IMR-90 (cell line): ENCODE measurements at regions not wholly inside any gene's neighbourhood (a gene's known extent, or its start where the extent isn't known, plus 50 kb on each side); places are given as distances from the start of the nearest gene placed in this dataset.

Experiments
- ATAC-seq: fragments of 200-7000 bp; cut with Tn5 transposase; 2 replicates; pipeline ENCODE4 v1.9.1; 2020; ENCODE audit warnings: low read depth, mild to moderate bottlenecking, moderate library complexity
- BruUV-seq: library from RNA; stranded (reverse); fragments of 400-500 nt; replicated peaks from 2 replicates; lab custom pipeline; 2021; lab: Mats Ljungman, UMichigan
- CTCF ChIA-PET: fragments of 300-600 bp; formaldehyde crosslinking; extraction: SDS; loops from one replicate; lab custom pipeline; 2021; ENCODE audit warnings: antibody characterized with exemption; lab: Yijun Ruan, JAX
- POLR2A ChIA-PET: fragments of 300-600 bp; sonication (Branson Sonifier 250); formaldehyde crosslinking; loops from one replicate; lab custom pipeline; 2022; ENCODE audit warnings: antibody characterized with exemption; ENCODE audit not compliant: unreplicated experiment; lab: Charles Lee
- DNase-seq: peaks from one replicate; pipeline ENCODE4 v3.0.0; 2013
- H2AFZ ChIP-seq: replicated peaks from 2 replicates; pipeline ENCODE3; 2013; ENCODE audit warnings: low read length, mild to moderate bottlenecking; ENCODE audit not compliant: poor library complexity
- H2AK5ac ChIP-seq: 2 replicates; pipeline ENCODE4 v1.6.1; 2013; ENCODE audit warnings: low read depth, low read length, inconsistent platforms
- H2AK9ac ChIP-seq: replicated peaks from 2 replicates; pipeline ENCODE3; 2013; ENCODE audit warnings: mild to moderate bottlenecking, low read depth, low read length, moderate library complexity; ENCODE audit not compliant: poor library complexity
- H2BK120ac ChIP-seq: 2 replicates; pipeline ENCODE4 v1.6.1; 2013; ENCODE audit warnings: low read depth, low read length, inconsistent platforms
- H2BK15ac ChIP-seq: 3 replicates; pipeline ENCODE4 v1.6.1; 2013; ENCODE audit warnings: low read depth, low read length, inconsistent platforms
- H2BK20ac ChIP-seq: 2 replicates; pipeline ENCODE4 v1.6.1; 2013; ENCODE audit warnings: low read depth, mild to moderate bottlenecking, inconsistent platforms, low read length, moderate library complexity
- H2BK5ac ChIP-seq: 2 replicates; pipeline ENCODE4 v1.6.1; 2013; ENCODE audit warnings: mild to moderate bottlenecking, low read depth, low read length, inconsistent platforms; ENCODE audit not compliant: poor library complexity, severe bottlenecking
- H3K14ac ChIP-seq: replicated peaks from 2 replicates; pipeline ENCODE4 v1.6.1; 2013; ENCODE audit warnings: low read depth, low read length, inconsistent platforms
- H3K18ac ChIP-seq: 2 replicates; pipeline ENCODE4 v1.6.1; 2013; ENCODE audit warnings: low read depth, low read length, control low read depth
- H3K23ac ChIP-seq: 2 replicates; pipeline ENCODE4 v1.6.1; 2013; ENCODE audit warnings: low read depth, low read length, inconsistent platforms
- H3K27ac ChIP-seq: 2 replicates; pipeline ENCODE4 v1.5.1; 2013; ENCODE audit warnings: mild to moderate bottlenecking, control low read depth, low read length; ENCODE audit not compliant: insufficient read depth
- H3K27me3 ChIP-seq: 2 replicates; pipeline ENCODE4 v1.6.1; 2013; ENCODE audit warnings: low read length; ENCODE audit not compliant: control insufficient read depth, insufficient read depth
- H3K36me3 ChIP-seq: 2 replicates; pipeline ENCODE4 v1.6.1; 2013; ENCODE audit warnings: low read length, mixed read lengths; ENCODE audit not compliant: control insufficient read depth, insufficient read depth
- H3K4ac ChIP-seq: 2 replicates; pipeline ENCODE4 v1.6.1; 2013; ENCODE audit warnings: low read depth, low read length, inconsistent platforms
- H3K4me1 ChIP-seq: 2 replicates; pipeline ENCODE4 v1.6.1; 2013; ENCODE audit warnings: low read length, mixed read lengths; ENCODE audit not compliant: control insufficient read depth, insufficient read depth
- H3K4me2 ChIP-seq: 2 replicates; pipeline ENCODE4 v1.6.1; 2013; ENCODE audit warnings: low read depth, mild to moderate bottlenecking, control low read depth, low read length, moderate library complexity
- H3K4me3 ChIP-seq: 2 replicates; pipeline ENCODE4 v1.5.1; 2013; ENCODE audit warnings: low read depth, mild to moderate bottlenecking, control low read depth, low read length, moderate library complexity; ENCODE audit not compliant: insufficient read depth
- H3K56ac ChIP-seq: 2 replicates; pipeline ENCODE4 v1.6.1; 2013; ENCODE audit warnings: low read length, inconsistent platforms; ENCODE audit not compliant: insufficient read depth; ENCODE audit errors: extremely low read depth
- H3K79me1 ChIP-seq, 2 experiments: 2 replicates each; pipeline ENCODE4 v1.6.1; 2013; ENCODE audit warnings: low read length in 2 of 2, inconsistent platforms in 1 of 2, low read depth in 1 of 2
- H3K9ac ChIP-seq: 2 replicates; pipeline ENCODE4 v1.6.1; 2013; ENCODE audit warnings: low read depth, low read length, control low read depth
- H3K9me1 ChIP-seq: 2 replicates; pipeline ENCODE4 v1.6.1; 2013; ENCODE audit warnings: low read length, inconsistent platforms; ENCODE audit not compliant: insufficient read depth
- H3K9me3 ChIP-seq: 2 replicates; pipeline ENCODE4 v1.6.1; 2013; ENCODE audit warnings: low read length; ENCODE audit not compliant: control insufficient read depth, insufficient read depth
- H4K20me1 ChIP-seq: 2 replicates; pipeline ENCODE4 v1.6.1; 2013; ENCODE audit warnings: low read length, inconsistent platforms; ENCODE audit not compliant: insufficient read depth
- H4K5ac ChIP-seq: 2 replicates; pipeline ENCODE4 v1.6.1; 2013; ENCODE audit warnings: mild to moderate bottlenecking, low read depth, low read length, control low read depth
- H4K8ac ChIP-seq, 2 experiments: 2 replicates each; pipeline ENCODE4 v1.6.1; 2013; ENCODE audit warnings: low read depth in 2 of 2, low read length in 2 of 2, control low read depth in 1 of 2, inconsistent platforms in 1 of 2
- H4K91ac ChIP-seq: 2 replicates; pipeline ENCODE4 v1.6.1; 2013; ENCODE audit warnings: low read depth, low read length, inconsistent platforms; ENCODE audit not compliant: insufficient read depth
- BHLHE40 ChIP-seq: fragments of 150-350 bp; IDR thresholded peaks from 2 replicates; pipeline ENCODE4 v1.6.1; 2016; ENCODE audit warnings: mild to moderate bottlenecking, low read depth, low read length
- CEBPB ChIP-seq: IDR thresholded peaks from 2 replicates; pipeline ENCODE4 v1.6.1; 2012; ENCODE audit warnings: low read depth, low read length, improper control_type of control experiment
- WGBS, 2 experiments: methylation state at CpG; one replicate each; pipeline versions ENCODE4 v1.1.5 to v1.1.7; 2013; ENCODE audit warnings: missing lambda C conversion rate in 2 of 2; ENCODE audit not compliant: insufficient read length in 1 of 2; ENCODE audit errors: extremely low coverage in 2 of 2; 5-methylcytosine and 5-hydroxymethylcytosine counted together
- dilution Hi-C: fragments of 300-500 bp; cut with HindIII; formaldehyde crosslinking; loops from one replicate; pipeline ENCODE4 v1.14.3; 2018; ENCODE audit warnings: low sequenced_read_pairs; ENCODE audit not compliant: unreplicated experiment
- in situ Hi-C: fragments of 300-500 bp; cut with MboI; formaldehyde crosslinking; loops from 3 replicates; pipeline ENCODE4 v1.14.3; 2019; ENCODE audit warnings: low sequenced_read_pairs, inconsistent platforms, mixed read lengths
- intact Hi-C: fragments of 100-400 bp; cut with micrococcal nuclease; formaldehyde crosslinking; loops from 2 replicates; pipeline ENCODE4 v1.10.0; 2022

DNA sequence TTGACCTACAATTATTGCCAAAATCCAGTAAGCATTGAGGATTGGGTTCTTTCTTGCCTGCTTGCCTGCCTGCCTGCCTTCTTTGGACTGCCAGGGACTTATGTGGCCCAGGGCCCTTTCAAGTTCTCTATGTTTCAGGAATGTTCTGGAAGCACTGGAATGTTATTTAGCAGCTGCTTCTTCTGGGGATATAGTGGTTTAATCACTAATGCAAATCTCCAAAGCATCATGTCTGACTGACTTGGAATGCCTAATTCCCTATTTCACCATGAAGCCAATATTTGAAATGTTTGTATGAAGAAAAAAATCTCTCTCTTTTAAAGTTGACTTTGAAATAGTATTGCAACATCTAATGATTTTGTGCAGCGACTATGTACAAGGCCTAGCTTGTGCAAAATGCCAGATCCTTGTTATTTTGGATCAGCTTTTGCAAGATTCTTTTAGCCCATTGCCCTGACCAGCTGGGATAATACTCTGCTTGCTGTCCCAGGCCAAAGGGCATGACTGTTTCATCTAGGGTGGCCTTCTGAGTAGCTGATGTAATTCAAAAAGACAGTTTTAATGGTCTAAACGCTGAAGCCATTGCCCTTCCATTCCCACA is 204.6 kb downstream of the RND3 start:
- no peak overlapping the region for H4K5ac ChIP-seq
- DNase-seq: peak; percentile 28
- no peak overlapping the region for H2BK5ac ChIP-seq
- WGBS, 2 experiments: 11% methylated on average over 1 of the region's 2 CpGs; no CpG with 5 or more reads in 1 of the 2 experiments
- no peak overlapping the region for H2AK9ac ChIP-seq
- H3K4ac ChIP-seq: no peak overlapping the region
- no peaks in the 10 kb centered on the region for H3K9me1 ChIP-seq
- H3K36me3 ChIP-seq: no peaks in the 10 kb centered on the region
- peaks cover 4% of the 10 kb centered on the region for H3K4me1 ChIP-seq
- H2AK5ac ChIP-seq: no peak overlapping the region
- H3K56ac ChIP-seq: no peak overlapping the region
- H4K8ac ChIP-seq: no peak overlapping the region
- ATAC-seq: peak; percentile 43; the same call in 1 of the 2 replicates
- no TSS peak for BruUV-seq
- no peak overlapping the region for H3K23ac ChIP-seq
- H3K4me3 ChIP-seq: no peak overlapping the region
- no peak for TF ChIP-seq BHLHE40
- TF ChIP-seq CEBPB: peak; percentile 72
- peak overlapping the region; percentile 24; the same call in 1 of the 2 replicates for H3K27ac ChIP-seq
- no peak overlapping the region for H2BK20ac ChIP-seq
- H4K20me1 ChIP-seq: no peaks in the 10 kb centered on the region
- no peak overlapping the region for H2BK15ac ChIP-seq
- H2BK120ac ChIP-seq: no peak overlapping the region
- intact Hi-C loops (loop anchor here (5.0 kb wide), 1 partner anchor 184 kb away; no protein-coding TSS in a partner anchor), in situ Hi-C loops (no loop called here), dilution Hi-C loops (no loop called here)
- H3K4me2 ChIP-seq: no peak overlapping the region
- H4K91ac ChIP-seq: no peak overlapping the region
- H3K79me1 ChIP-seq: no peaks in the 10 kb centered on the region
- no peak overlapping the region for H2AFZ ChIP-seq
- H3K9me3 ChIP-seq: no peaks in the 10 kb centered on the region; the same call in 1 of the 2 replicates
- POLR2A ChIA-PET: no interaction called here
- no peaks in the 10 kb centered on the region for H3K27me3 ChIP-seq
- no peak overlapping the region for H3K14ac ChIP-seq
- no peak overlapping the region for H3K9ac ChIP-seq
- peak overlapping the region; percentile 20; the same call in 1 of the 2 replicates for H3K18ac ChIP-seq
- CTCF ChIA-PET: no interaction called here
